GM13977 (cell line): ENCODE measurements at regions not wholly inside any gene's neighbourhood (a gene's known extent, or its start where the extent isn't known, plus 50 kb on each side); places are given as distances from the start of the nearest gene placed in this dataset.

ENCODE experiments used
- DNase-seq: peaks from one replicate; pipeline ENCODE4 v3.0.0; 2012; ENCODE audit warnings: low spot score
- in situ Hi-C: fragments of 300-500 bp; cut with MboI; formaldehyde crosslinking; loops from one replicate; pipeline ENCODE4 v1.12.0; 2022; ENCODE audit warnings: low sequenced_read_pairs, low pct_unique_long_range_greater_than_20kb, mixed read lengths, inconsistent platforms; ENCODE audit not compliant: unreplicated experiment
- TF ChIP-seq, protein P1 (sequence below): IDR thresholded peaks from 2 replicates; pipeline ENCODE4 v1.5.1; 2012; ENCODE audit warnings: mild to moderate bottlenecking, control low read depth; ENCODE audit not compliant: insufficient read depth; ENCODE audit errors: extremely low read depth, missing control alignments

DNA sequence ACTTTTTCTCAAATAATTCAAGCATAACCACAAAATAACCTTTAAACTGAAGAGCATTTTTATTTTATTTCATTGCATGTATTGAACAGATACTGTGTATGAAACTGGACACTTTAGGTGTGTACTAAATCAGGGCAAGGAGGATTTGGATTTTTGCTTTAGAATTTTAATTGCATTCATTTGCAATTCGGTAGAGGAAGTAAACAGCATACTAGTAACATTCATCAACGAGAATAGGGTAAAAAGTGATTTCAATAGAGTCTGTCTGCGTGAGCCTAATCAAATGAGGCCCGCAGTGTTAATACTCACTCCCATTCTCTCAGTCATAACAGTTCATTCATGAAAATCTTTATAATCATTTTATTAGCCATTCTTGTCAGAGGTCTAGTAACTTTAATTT, 200.2 kb downstream of the SPRY2 start:
- no peak for DNase-seq
- in situ Hi-C loops: no loop called here
- TF ChIP-seq, protein P1, sequence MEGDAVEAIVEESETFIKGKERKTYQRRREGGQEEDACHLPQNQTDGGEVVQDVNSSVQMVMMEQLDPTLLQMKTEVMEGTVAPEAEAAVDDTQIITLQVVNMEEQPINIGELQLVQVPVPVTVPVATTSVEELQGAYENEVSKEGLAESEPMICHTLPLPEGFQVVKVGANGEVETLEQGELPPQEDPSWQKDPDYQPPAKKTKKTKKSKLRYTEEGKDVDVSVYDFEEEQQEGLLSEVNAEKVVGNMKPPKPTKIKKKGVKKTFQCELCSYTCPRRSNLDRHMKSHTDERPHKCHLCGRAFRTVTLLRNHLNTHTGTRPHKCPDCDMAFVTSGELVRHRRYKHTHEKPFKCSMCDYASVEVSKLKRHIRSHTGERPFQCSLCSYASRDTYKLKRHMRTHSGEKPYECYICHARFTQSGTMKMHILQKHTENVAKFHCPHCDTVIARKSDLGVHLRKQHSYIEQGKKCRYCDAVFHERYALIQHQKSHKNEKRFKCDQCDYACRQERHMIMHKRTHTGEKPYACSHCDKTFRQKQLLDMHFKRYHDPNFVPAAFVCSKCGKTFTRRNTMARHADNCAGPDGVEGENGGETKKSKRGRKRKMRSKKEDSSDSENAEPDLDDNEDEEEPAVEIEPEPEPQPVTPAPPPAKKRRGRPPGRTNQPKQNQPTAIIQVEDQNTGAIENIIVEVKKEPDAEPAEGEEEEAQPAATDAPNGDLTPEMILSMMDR: no peak

DNA sequence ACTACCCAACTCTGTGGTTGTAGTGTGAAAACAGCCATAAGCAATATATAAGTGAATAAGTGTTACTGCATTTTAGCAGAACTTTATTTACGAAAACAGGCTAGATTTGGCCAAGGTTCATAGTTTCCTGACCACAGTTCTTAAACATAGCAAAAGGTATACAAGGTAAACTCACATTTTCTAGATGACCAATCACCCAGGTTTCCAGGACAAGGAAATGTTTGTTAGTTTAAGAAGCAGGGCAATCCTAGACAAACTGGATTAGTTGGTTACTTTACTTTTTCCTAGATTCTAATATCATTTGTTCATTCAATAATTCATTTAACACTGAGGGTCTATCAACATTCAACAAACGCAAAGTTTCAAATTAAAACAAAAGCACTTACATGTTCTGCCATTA, 201.7 kb downstream of the SPRY2 start:
- DNase-seq: no peak
- in situ Hi-C loops: no loop called here
- TF ChIP-seq, protein P1: no peak

DNA sequence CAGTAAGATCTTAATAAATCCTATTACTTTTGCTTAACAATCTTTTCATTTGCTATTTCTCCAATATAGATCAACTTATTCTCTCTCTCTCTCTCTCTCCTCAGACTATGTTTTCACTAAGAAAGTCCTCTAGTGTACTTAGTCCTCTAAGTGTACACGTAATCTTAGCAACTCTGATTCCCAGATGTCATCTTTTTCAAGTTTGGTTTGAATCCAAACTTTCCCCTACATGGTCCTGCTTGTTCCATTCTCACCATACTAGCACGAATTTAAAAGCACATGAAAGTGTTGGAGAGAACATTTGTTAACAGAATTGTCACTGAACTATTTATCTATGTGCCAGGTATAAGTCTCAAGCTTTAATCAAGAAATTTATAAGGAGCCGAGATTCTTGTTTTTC, 202.9 kb downstream of the SPRY2 start:
- in situ Hi-C loops: no loop called here
- TF ChIP-seq, protein P1: no peak
- no peak for DNase-seq

DNA sequence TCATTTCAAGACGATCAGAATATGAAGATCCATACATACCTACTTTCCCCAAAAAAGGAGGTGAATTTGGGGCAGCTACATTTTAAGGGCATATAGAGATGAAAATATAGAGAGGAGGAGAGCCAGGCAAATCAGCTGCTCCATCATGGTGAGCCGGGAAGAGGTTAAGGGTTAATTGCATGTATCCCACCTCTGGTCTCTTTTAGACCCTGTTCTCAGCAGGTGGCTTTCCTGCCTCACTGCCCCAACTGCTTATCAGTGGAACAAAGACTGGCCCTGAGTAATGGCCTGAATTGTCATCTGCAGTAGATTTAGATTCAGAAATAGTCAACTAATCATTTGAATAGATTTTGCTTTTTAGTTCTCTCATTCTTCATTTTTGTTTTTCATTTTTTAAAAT, 206.6 kb downstream of the SPRY2 start:
- DNase-seq: no peak
- in situ Hi-C loops: no loop called here

DNA sequence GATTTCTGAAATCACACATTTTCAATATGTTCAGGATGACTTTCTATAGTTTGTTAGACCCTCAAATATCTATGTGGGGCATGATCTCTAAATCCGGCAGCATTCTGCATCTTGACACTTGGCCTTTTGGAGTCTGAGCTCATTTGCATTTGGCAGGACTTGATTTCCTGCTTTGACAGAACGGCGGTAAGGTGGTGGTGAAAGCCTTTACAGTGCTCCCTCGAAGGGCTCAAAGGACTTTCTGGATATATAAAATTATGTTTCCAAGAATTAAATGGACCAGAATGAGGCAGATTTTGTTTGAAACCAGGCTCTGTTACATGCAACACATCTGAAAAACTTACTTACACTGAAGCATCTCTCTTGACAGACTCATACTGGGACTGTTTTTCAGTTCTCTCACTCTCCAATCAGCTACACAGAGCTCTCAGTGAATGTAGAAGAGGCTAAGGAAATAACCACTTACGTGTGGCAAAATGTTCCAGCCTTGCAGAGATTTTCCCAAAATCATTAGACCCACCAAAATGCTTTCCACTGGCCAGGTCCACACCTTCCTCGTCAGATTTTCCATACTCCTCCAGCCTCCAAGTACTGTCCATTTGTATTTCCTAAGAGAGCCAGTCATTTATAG, 207.2 kb downstream of the SPRY2 start:
- in situ Hi-C loops: no loop called here
- DNase-seq: no peak
- TF ChIP-seq, protein P1: no peak

More for the DNA sequence above, 206.6 kb downstream of the SPRY2 start:
- TF ChIP-seq, protein P1: no peak

DNA sequence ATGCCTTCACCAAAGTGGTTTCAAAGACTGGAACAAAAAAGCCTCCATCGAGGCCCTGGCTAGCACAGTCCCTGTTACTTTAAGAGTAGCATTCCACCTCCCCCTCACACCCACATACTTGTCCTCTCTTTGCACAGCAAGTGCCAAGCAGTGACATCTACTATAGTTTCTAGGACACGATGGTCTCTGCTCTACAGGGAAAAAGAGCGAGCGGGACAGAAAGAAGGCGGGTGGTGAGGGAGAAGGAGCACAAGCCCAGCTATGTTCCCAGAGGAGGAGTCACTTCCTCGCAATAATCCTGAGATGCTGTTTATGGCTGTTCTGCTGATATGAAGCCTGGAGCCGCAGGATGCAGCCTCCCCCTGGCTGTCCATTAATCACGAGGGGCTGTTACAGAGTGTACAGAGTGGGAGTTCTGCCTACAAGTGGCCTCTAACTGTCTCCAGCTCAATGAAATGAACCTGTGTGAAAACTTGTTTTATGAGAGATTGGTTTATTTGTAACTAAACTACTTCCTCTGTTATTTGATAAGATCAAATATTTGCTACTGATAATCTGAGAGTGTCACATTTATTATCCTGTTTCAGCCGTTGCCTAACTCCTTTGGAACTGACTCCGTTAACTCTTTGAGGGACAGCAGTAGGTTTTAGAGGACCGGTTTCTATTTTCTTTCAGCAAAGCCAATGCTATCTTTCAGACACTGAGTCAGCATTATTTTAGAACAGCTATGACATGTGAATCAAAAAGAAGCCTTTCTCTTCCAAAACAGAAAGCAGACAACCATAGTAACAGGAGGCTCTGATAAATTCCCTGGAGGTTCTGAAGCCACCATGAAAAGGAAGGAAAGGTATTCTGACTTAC, 208.0 kb downstream of the SPRY2 start:
- in situ Hi-C loops: no loop called here
- DNase-seq: no peak
- TF ChIP-seq, protein P1: no peak
